ENCODE measurements at regions not wholly inside any gene's neighbourhood (a gene's known extent, or its start where the extent isn't known, plus 50 kb on each side); places are given as distances from the start of the nearest gene placed in this dataset.

DNA sequence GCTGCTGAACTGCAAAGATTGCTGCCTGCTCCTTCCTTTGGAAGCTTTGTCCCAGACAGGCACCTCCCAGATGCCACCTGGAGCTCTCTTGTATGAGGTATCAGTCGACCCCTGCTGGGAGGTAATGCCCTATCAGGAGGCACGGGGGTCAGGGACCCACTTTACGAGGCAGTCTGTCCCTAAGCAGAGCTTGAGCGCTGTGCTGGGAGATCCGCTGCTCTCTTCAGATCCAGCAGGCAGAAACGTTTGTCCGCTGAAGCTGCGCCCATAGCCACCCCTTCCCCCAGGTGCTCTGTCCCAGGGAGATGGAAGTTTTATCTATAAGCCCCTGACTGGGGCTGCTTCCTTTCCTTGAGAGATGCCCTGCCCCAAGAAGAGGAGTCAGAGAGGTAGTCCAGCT lies 197.5 kb downstream of the NAF1 start:
- TF ChIP-seq TBP (IDR thresholded peaks at IDR 0.05; ENCODE audit: low read depth, low read length) (no peak), EZH2 (IDR thresholded peaks at IDR 0.05; ENCODE audit: low read depth, low read length, severe bottlenecking) (no peak), BRCA1 (IDR thresholded peaks at IDR 0.05; ENCODE audit: low read depth, low read length) (no peak), RAD21 (IDR thresholded peaks at IDR 0.05 in 1 of 2, conservative IDR thresholded peaks at IDR 0.05 in 1 of 2; ENCODE audit: low read depth in 2 of 2, low read length in 2 of 2) (no peak), EGR1 (IDR thresholded peaks at IDR 0.05; ENCODE audit: borderline replicate concordance, low read depth, low read length) (no peak), POLR2A (IDR thresholded peaks at IDR 0.05; ENCODE audit: control extremely low read depth in 1 of 2, low read depth in 2 of 2, low read length in 2 of 2) (no peak), GTF2F1 (IDR thresholded peaks at IDR 0.05; ENCODE audit: borderline replicate concordance, low read depth, low read length) (no peak), RFX5 (IDR thresholded peaks at IDR 0.05; ENCODE audit: borderline replicate concordance, low read depth, low read length) (no peak), TEAD4 (IDR thresholded peaks at IDR 0.05; ENCODE audit: low read depth, low read length) (no peak), SIRT6 (IDR thresholded peaks at IDR 0.05; ENCODE audit: low read length) (no peak)
- TF ChIP-seq, protein P1, sequence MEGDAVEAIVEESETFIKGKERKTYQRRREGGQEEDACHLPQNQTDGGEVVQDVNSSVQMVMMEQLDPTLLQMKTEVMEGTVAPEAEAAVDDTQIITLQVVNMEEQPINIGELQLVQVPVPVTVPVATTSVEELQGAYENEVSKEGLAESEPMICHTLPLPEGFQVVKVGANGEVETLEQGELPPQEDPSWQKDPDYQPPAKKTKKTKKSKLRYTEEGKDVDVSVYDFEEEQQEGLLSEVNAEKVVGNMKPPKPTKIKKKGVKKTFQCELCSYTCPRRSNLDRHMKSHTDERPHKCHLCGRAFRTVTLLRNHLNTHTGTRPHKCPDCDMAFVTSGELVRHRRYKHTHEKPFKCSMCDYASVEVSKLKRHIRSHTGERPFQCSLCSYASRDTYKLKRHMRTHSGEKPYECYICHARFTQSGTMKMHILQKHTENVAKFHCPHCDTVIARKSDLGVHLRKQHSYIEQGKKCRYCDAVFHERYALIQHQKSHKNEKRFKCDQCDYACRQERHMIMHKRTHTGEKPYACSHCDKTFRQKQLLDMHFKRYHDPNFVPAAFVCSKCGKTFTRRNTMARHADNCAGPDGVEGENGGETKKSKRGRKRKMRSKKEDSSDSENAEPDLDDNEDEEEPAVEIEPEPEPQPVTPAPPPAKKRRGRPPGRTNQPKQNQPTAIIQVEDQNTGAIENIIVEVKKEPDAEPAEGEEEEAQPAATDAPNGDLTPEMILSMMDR (IDR thresholded peaks at IDR 0.05; ENCODE audit: control extremely low read depth in 1 of 3, insufficient read depth in 1 of 3, low read depth in 1 of 3, low read length in 3 of 3), result no peak
- TF ChIP-seq, protein P2, sequence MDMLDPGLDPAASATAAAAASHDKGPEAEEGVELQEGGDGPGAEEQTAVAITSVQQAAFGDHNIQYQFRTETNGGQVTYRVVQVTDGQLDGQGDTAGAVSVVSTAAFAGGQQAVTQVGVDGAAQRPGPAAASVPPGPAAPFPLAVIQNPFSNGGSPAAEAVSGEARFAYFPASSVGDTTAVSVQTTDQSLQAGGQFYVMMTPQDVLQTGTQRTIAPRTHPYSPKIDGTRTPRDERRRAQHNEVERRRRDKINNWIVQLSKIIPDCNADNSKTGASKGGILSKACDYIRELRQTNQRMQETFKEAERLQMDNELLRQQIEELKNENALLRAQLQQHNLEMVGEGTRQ (IDR thresholded peaks at IDR 0.05; ENCODE audit: low read length), result no peak
- TF ChIP-seq, protein P3, sequence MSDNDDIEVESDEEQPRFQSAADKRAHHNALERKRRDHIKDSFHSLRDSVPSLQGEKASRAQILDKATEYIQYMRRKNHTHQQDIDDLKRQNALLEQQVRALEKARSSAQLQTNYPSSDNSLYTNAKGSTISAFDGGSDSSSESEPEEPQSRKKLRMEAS (IDR thresholded peaks at IDR 0.05), result no peak

All from H1 (cell line).